NAMALWA (cell line): ENCODE measurements at regions not wholly inside any gene's neighbourhood (a gene's known extent, or its start where the extent isn't known, plus 50 kb on each side); places are given as distances from the start of the nearest gene placed in this dataset.
"Not testable (repeated sequence)": the region's sequence is repeated elsewhere in the genome, so short reads cannot be mapped to it uniquely, and the experiment has no call there.

Experiments
- DNase-seq: peaks from one replicate; pipeline ENCODE4 v3.0.0-alpha.2; 2015; ENCODE audit warnings: low spot score

GRCh38 chr3:62926494-62926893 lies 51.3 kb upstream of the CADPS start:
- no peak for DNase-seq

GRCh38 chr3:62928256-62928655 lies 53.0 kb upstream of the CADPS start:
- no peak for DNase-seq

GRCh38 chr3:62929771-62930170 lies 54.6 kb upstream of the CADPS start:
- DNase-seq = no peak

- no peak for DNase-seq
Measured at GRCh38 chr3:62935793-62936192, 60.6 kb upstream of the CADPS start.

- no peak for DNase-seq
Measured at GRCh38 chr3:62936626-62937254, 61.5 kb upstream of the CADPS start.

- no peak for DNase-seq
Measured at GRCh38 chr3:62938583-62938982, 63.4 kb upstream of the CADPS start.

- DNase-seq = no peak
Measured at GRCh38 chr3:62939707-62940106, 64.5 kb upstream of the CADPS start.

- no peak for DNase-seq
Measured at GRCh38 chr3:62940771-62941563, 65.8 kb upstream of the CADPS start.

GRCh38 chr3:62942227-62942626 lies 67.0 kb upstream of the CADPS start:
- no peak for DNase-seq

GRCh38 chr3:62942764-62943163 lies 67.5 kb upstream of the CADPS start:
- DNase-seq = no peak

GRCh38 chr3:62948921-62949320 lies 73.7 kb upstream of the CADPS start:
- DNase-seq = no peak

GRCh38 chr3:62950210-62950609 lies 75.0 kb upstream of the CADPS start:
- DNase-seq = no peak

GRCh38 chr3:62951037-62951613 lies 75.9 kb upstream of the CADPS start:
- no peak for DNase-seq

GRCh38 chr3:62951880-62952279 lies 76.7 kb upstream of the CADPS start:
- not testable (repeated sequence) for DNase-seq

GRCh38 chr3:62954580-62954979 lies 79.4 kb upstream of the CADPS start:
- DNase-seq = peak; percentile 53

GRCh38 chr3:62955126-62955525 lies 79.9 kb upstream of the CADPS start:
- DNase-seq = no peak

- no peak for DNase-seq
Measured at GRCh38 chr3:62956411-62956810, 81.2 kb upstream of the CADPS start.

GRCh38 chr3:62961874-62962556 lies 86.8 kb upstream of the CADPS start:
- no peak for DNase-seq

GRCh38 chr3:62962714-62963113 lies 87.5 kb upstream of the CADPS start:
- no peak for DNase-seq

GRCh38 chr3:62965311-62965710 lies 90.1 kb upstream of the CADPS start:
- DNase-seq = no peak

GRCh38 chr3:62968128-62968527 lies 92.9 kb upstream of the CADPS start:
- DNase-seq = no peak

- DNase-seq = no peak
Measured at GRCh38 chr3:62970648-62971047, 95.4 kb upstream of the CADPS start.

GRCh38 chr3:62975566-62975965 lies 100.3 kb upstream of the CADPS start:
- DNase-seq = no peak
